ENCODE measurements at regions not wholly inside any gene's neighbourhood (a gene's known extent, or its start where the extent isn't known, plus 50 kb on each side); places are given as distances from the start of the nearest gene placed in this dataset.

- H3K4me3 ChIP-seq (replicated peaks in 1 of 4; ENCODE audit: control extremely low read depth in 1 of 4, insufficient read depth in 1 of 4, low read depth in 3 of 4, low read length in 4 of 4) = no peak overlapping the region
- no peaks in the 10 kb centered on the region for H3K27me3 ChIP-seq (ENCODE audit: control insufficient read depth, insufficient read depth, low read length)
- H3K4me1 ChIP-seq (ENCODE audit: control insufficient read depth, extremely low read depth, insufficient read depth, low read length) = no peaks in the 10 kb centered on the region
- H3K9me3 ChIP-seq (ENCODE audit: control insufficient read depth, insufficient read depth, low read depth, low read length) = no peaks in the 10 kb centered on the region
- no peak overlapping the region for H3K9ac ChIP-seq (ENCODE audit: insufficient read depth, low read length)
- H4K20me1 ChIP-seq (ENCODE audit: control insufficient read depth, extremely low read depth, insufficient read depth, low read length) = no peaks in the 10 kb centered on the region
- H2AFZ ChIP-seq (ENCODE audit: low read length) = no peak overlapping the region
- H3K4me2 ChIP-seq (ENCODE audit: extremely low read depth, insufficient read depth, low read length) = no peak overlapping the region
- no peak for DNase-seq (ENCODE audit: low read depth in 2 of 2)
- H3K27ac ChIP-seq (ENCODE audit: insufficient read depth, low read length) = no peak overlapping the region
- TF ChIP-seq EZH2 (IDR thresholded peaks at IDR 0.05; ENCODE audit: low read length, missing control alignments) = no peak
- TF ChIP-seq CTCF (conservative IDR thresholded peaks at IDR 0.05 in 1 of 2, IDR thresholded peaks at IDR 0.05 in 1 of 2; ENCODE audit: low read depth in 1 of 2, low read length in 2 of 2) = no peak
- no peaks in the 10 kb centered on the region for H3K79me2 ChIP-seq (ENCODE audit: control insufficient read depth, insufficient read depth, low read length)
- H3K36me3 ChIP-seq (ENCODE audit: control insufficient read depth, insufficient read depth, low read length) = no peaks in the 10 kb centered on the region
These were observed 452.6 kb upstream of the ACVR2A start for GRCh38 chr2:147392180-147392579.

- no peaks in the 10 kb centered on the region for H3K9me3 ChIP-seq (ENCODE audit: control insufficient read depth, insufficient read depth, low read depth, low read length)
- H3K4me3 ChIP-seq (replicated peaks in 1 of 4; ENCODE audit: control extremely low read depth in 1 of 4, insufficient read depth in 1 of 4, low read depth in 3 of 4, low read length in 4 of 4) = no peak overlapping the region
- TF ChIP-seq EZH2 (IDR thresholded peaks at IDR 0.05; ENCODE audit: low read length, missing control alignments) (no peak), CTCF (conservative IDR thresholded peaks at IDR 0.05 in 1 of 2, IDR thresholded peaks at IDR 0.05 in 1 of 2; ENCODE audit: low read depth in 1 of 2, low read length in 2 of 2) (no peak)
- H3K27ac ChIP-seq (ENCODE audit: insufficient read depth, low read length) = no peak overlapping the region
- no peak overlapping the region for H3K4me2 ChIP-seq (ENCODE audit: extremely low read depth, insufficient read depth, low read length)
- H3K4me1 ChIP-seq (ENCODE audit: control insufficient read depth, extremely low read depth, insufficient read depth, low read length) = no peaks in the 10 kb centered on the region
- no peaks in the 10 kb centered on the region for H3K27me3 ChIP-seq (ENCODE audit: control insufficient read depth, insufficient read depth, low read length)
- H3K36me3 ChIP-seq (ENCODE audit: control insufficient read depth, insufficient read depth, low read length) = no peaks in the 10 kb centered on the region
- DNase-seq (ENCODE audit: low read depth in 2 of 2) = no peak
- H3K9ac ChIP-seq (ENCODE audit: insufficient read depth, low read length) = no peak overlapping the region
- no peak overlapping the region for H2AFZ ChIP-seq (ENCODE audit: low read length)
- no peaks in the 10 kb centered on the region for H4K20me1 ChIP-seq (ENCODE audit: control insufficient read depth, extremely low read depth, insufficient read depth, low read length)
- H3K79me2 ChIP-seq (ENCODE audit: control insufficient read depth, insufficient read depth, low read length) = no peaks in the 10 kb centered on the region
These were observed 454.4 kb upstream of the ACVR2A start for GRCh38 chr2:147390475-147390874.

- Histone ChIP-seq H2AFZ (ENCODE audit: low read length) (no peak overlapping the region), H3K79me2 (ENCODE audit: control insufficient read depth, insufficient read depth, low read length) (no peaks in the 10 kb centered on the region), H3K9me3 (ENCODE audit: control insufficient read depth, insufficient read depth, low read depth, low read length) (no peaks in the 10 kb centered on the region), H3K4me1 (ENCODE audit: control insufficient read depth, extremely low read depth, insufficient read depth, low read length) (no peaks in the 10 kb centered on the region), H3K4me3 (replicated peaks in 1 of 4; ENCODE audit: control extremely low read depth in 1 of 4, insufficient read depth in 1 of 4, low read depth in 3 of 4, low read length in 4 of 4) (no peak overlapping the region), H3K27me3 (ENCODE audit: control insufficient read depth, insufficient read depth, low read length) (no peaks in the 10 kb centered on the region), H4K20me1 (ENCODE audit: control insufficient read depth, extremely low read depth, insufficient read depth, low read length) (no peaks in the 10 kb centered on the region), H3K9ac (ENCODE audit: insufficient read depth, low read length) (no peak overlapping the region), H3K27ac (ENCODE audit: insufficient read depth, low read length) (no peak overlapping the region), H3K36me3 (ENCODE audit: control insufficient read depth, insufficient read depth, low read length) (no peaks in the 10 kb centered on the region), H3K4me2 (ENCODE audit: extremely low read depth, insufficient read depth, low read length) (no peak overlapping the region)
- DNase-seq (ENCODE audit: low read depth in 2 of 2) = no peak
- TF ChIP-seq EZH2 (IDR thresholded peaks at IDR 0.05; ENCODE audit: low read length, missing control alignments) = no peak
- TF ChIP-seq CTCF (conservative IDR thresholded peaks at IDR 0.05 in 1 of 2, IDR thresholded peaks at IDR 0.05 in 1 of 2; ENCODE audit: low read depth in 1 of 2, low read length in 2 of 2) = no peak
These were observed 455.6 kb upstream of the ACVR2A start for GRCh38 chr2:147389218-147389617.

All from fibroblast of lung (primary cell).